Caco-2 (cell line): ENCODE measurements at regions not wholly inside any gene's neighbourhood (a gene's known extent, or its start where the extent isn't known, plus 50 kb on each side); places are given as distances from the start of the nearest gene placed in this dataset.
A peak's percentile ranks its signal among the peaks of the same experiment; 100 is the strongest.
"Not testable (repeated sequence)": the region's sequence is repeated elsewhere in the genome, so short reads cannot be mapped to it uniquely, and the experiment has no call there.

Experiments
- BruUV-seq: library from RNA; stranded (reverse); fragments of 400-500 nt; replicated peaks from 2 replicates; lab custom pipeline; 2021; lab: Mats Ljungman, UMichigan
- CTCF ChIA-PET: fragments of 300-600 bp; sonication (Branson Sonifier 250); formaldehyde crosslinking; loops from one replicate; lab custom pipeline; 2022; ENCODE audit warnings: antibody characterized with exemption; lab: Charles Lee
- POLR2A ChIA-PET: fragments of 300-600 bp; sonication (Branson Sonifier 250); formaldehyde crosslinking; loops from one replicate; lab custom pipeline; 2022; ENCODE audit warnings: antibody characterized with exemption; lab: Charles Lee
- DNase-seq, 2 experiments: peaks; one replicate each; pipeline versions ENCODE4 v3.0.0 to v3.0.0-alpha.2; 2020 to 2022
- H3K27me3 ChIP-seq: replicated peaks from 2 replicates; pipeline ENCODE4 v1.6.0; 2011; ENCODE audit warnings: low read length; ENCODE audit not compliant: control insufficient read depth, insufficient read depth
- H3K36me3 ChIP-seq: 2 replicates; pipeline ENCODE4 v1.5.1; 2011; ENCODE audit warnings: low read length; ENCODE audit not compliant: control insufficient read depth, insufficient read depth
- H3K4me1 ChIP-seq: fragments of 250-450 bp; sonication (Bioruptor Pico); 2 replicates; pipeline ENCODE4 v1.5.1; 2020; ENCODE audit warnings: mild to moderate bottlenecking
- H3K4me3 ChIP-seq: 2 replicates; pipeline ENCODE4 v1.5.1; 2011; ENCODE audit warnings: low read depth, mild to moderate bottlenecking, control low read depth, low read length
- H3K9me3 ChIP-seq: fragments of 250-450 bp; sonication (Bioruptor Pico); 2 replicates; pipeline ENCODE4 v1.5.1; 2020; ENCODE audit warnings: mild to moderate bottlenecking, moderate library complexity
- H3K27ac Mint-ChIP-seq: one replicate; pipeline ENCODE4 v1.8.0; 2022; ENCODE audit warnings: mixed read lengths; ENCODE audit not compliant: unreplicated experiment
- H3K27me3 Mint-ChIP-seq: one replicate; pipeline ENCODE4 v1.8.0; 2022; ENCODE audit warnings: mixed read lengths; ENCODE audit not compliant: insufficient read depth, unreplicated experiment
- H3K36me3 Mint-ChIP-seq: one replicate; pipeline ENCODE4 v1.8.0; 2022; ENCODE audit warnings: mild to moderate bottlenecking, mixed read lengths; ENCODE audit not compliant: insufficient read depth, unreplicated experiment
- H3K4me1 Mint-ChIP-seq: one replicate; pipeline ENCODE4 v1.8.0; 2022; ENCODE audit warnings: low read depth, mixed read lengths; ENCODE audit not compliant: unreplicated experiment
- H3K4me3 Mint-ChIP-seq: one replicate; pipeline ENCODE4 v1.8.0; 2022; ENCODE audit warnings: mild to moderate bottlenecking, moderate library complexity, mixed read lengths; ENCODE audit not compliant: unreplicated experiment
- H3K9me3 Mint-ChIP-seq: one replicate; pipeline ENCODE4 v1.8.0; 2022; ENCODE audit warnings: mixed read lengths; ENCODE audit not compliant: unreplicated experiment
- CTCF ChIP-seq, 2 experiments: fragments of 200-600 bp in 1 of 2; IDR thresholded peaks; 1 replicate in 1 of 2; 2 replicates in 1 of 2; pipeline versions ENCODE4 v1.5.1 to v1.8.0; 2011 to 2022; ENCODE audit warnings: antibody characterized with exemption in 1 of 2, control low read depth in 1 of 2, inconsistent platforms in 1 of 2, low read depth in 1 of 2, low read length in 1 of 2, mild to moderate bottlenecking in 1 of 2, moderate library complexity in 1 of 2; ENCODE audit not compliant: insufficient read depth in 1 of 2, severe bottlenecking in 1 of 2, unreplicated experiment in 1 of 2
- intact Hi-C: fragments of 100-400 bp; cut with micrococcal nuclease; formaldehyde crosslinking; loops from one replicate; pipeline ENCODE4 v1.10.0; 2022; ENCODE audit not compliant: unreplicated experiment

- H3K36me3 ChIP-seq = no peaks in the 10 kb centered on the region
- no peak overlapping the region for H3K4me3 ChIP-seq
- TF ChIP-seq CTCF (IDR thresholded peaks at IDR 0.05; ENCODE audit: insufficient read depth in 1 of 2, low read depth in 1 of 2, low read length in 1 of 2, severe bottlenecking in 1 of 2, unreplicated experiment in 1 of 2) = no peak
- H3K27me3 ChIP-seq = no peaks in the 10 kb centered on the region
- no TSS peak for BruUV-seq
- no peak for DNase-seq
- H3K9me3 Mint-ChIP-seq = no peaks in the 10 kb centered on the region
- ChIA-PET CTCF (no interaction called here), POLR2A (no interaction called here)
- no peaks in the 10 kb centered on the region for H3K36me3 Mint-ChIP-seq
- H3K4me1 ChIP-seq = peaks cover 13% of the 10 kb centered on the region
- no peaks in the 10 kb centered on the region for H3K9me3 ChIP-seq
- no peak overlapping the region for H3K4me3 Mint-ChIP-seq
- intact Hi-C loops = no loop called here
- H3K27me3 Mint-ChIP-seq = no peaks in the 10 kb centered on the region
- no peaks in the 10 kb centered on the region for H3K4me1 Mint-ChIP-seq
- no peak overlapping the region for H3K27ac Mint-ChIP-seq
These were observed 288.3 kb upstream of the AMIGO2 start for GRCh38 chr12:47367912-47368537.

GRCh38 chr12:47366579-47366978, 286.8 kb upstream of the AMIGO2 start:
- POLR2A ChIA-PET = no interaction called here
- Mint-ChIP-seq H3K9me3 (no peaks in the 10 kb centered on the region), H3K27ac (no peak overlapping the region), H3K27me3 (no peaks in the 10 kb centered on the region), H3K4me1 (peaks cover 8% of the 10 kb centered on the region), H3K36me3 (no peaks in the 10 kb centered on the region), H3K4me3 (no peak overlapping the region)
- Histone ChIP-seq H3K9me3 (no peaks in the 10 kb centered on the region), H3K27me3 (no peaks in the 10 kb centered on the region), H3K4me1 (peaks cover 13% of the 10 kb centered on the region), H3K4me3 (no peak overlapping the region), H3K36me3 (no peaks in the 10 kb centered on the region)
- CTCF ChIA-PET = no interaction called here
- TF ChIP-seq CTCF (IDR thresholded peaks at IDR 0.05; ENCODE audit: insufficient read depth in 1 of 2, low read depth in 1 of 2, low read length in 1 of 2, severe bottlenecking in 1 of 2, unreplicated experiment in 1 of 2) = no peak
- intact Hi-C loops = no loop called here
- BruUV-seq = no TSS peak
- no peak for DNase-seq

- H3K4me3 ChIP-seq = no peak overlapping the region
- BruUV-seq = no TSS peak
- H3K27me3 ChIP-seq = no peaks in the 10 kb centered on the region
- H3K9me3 ChIP-seq = no peaks in the 10 kb centered on the region
- intact Hi-C loops = no loop called here
- H3K4me3 Mint-ChIP-seq = no peak overlapping the region
- no peak overlapping the region for H3K27ac Mint-ChIP-seq
- no peak for TF ChIP-seq CTCF (IDR thresholded peaks at IDR 0.05; ENCODE audit: insufficient read depth in 1 of 2, low read depth in 1 of 2, low read length in 1 of 2, severe bottlenecking in 1 of 2, unreplicated experiment in 1 of 2)
- H3K9me3 Mint-ChIP-seq = no peaks in the 10 kb centered on the region
- H3K4me1 Mint-ChIP-seq = peaks cover 10% of the 10 kb centered on the region
- peak in 1 of 2 experiments; percentile 30 for DNase-seq
- H3K27me3 Mint-ChIP-seq = no peaks in the 10 kb centered on the region
- H3K36me3 ChIP-seq = no peaks in the 10 kb centered on the region
- CTCF ChIA-PET = no interaction called here
- H3K4me1 ChIP-seq = peaks cover 13% of the 10 kb centered on the region
- no peaks in the 10 kb centered on the region for H3K36me3 Mint-ChIP-seq
- POLR2A ChIA-PET = no interaction called here
These were observed 286.4 kb upstream of the AMIGO2 start for GRCh38 chr12:47366157-47366556.

GRCh38 chr12:47365443-47366076, 285.8 kb upstream of the AMIGO2 start:
- DNase-seq, H3K27me3 Mint-ChIP-seq, H3K4me1 Mint-ChIP-seq, CTCF ChIA-PET, H3K27me3 ChIP-seq, H3K4me3 Mint-ChIP-seq, H3K36me3 Mint-ChIP-seq, BruUV-seq, intact Hi-C loops, H3K9me3 ChIP-seq, H3K27ac Mint-ChIP-seq, H3K36me3 ChIP-seq, H3K9me3 Mint-ChIP-seq, H3K4me3 ChIP-seq, POLR2A ChIA-PET: not testable (repeated sequence)
- peaks cover 13% of the 10 kb centered on the region for H3K4me1 ChIP-seq
